Lower lobe of right lung (tissue), 2 donors: ENCODE measurements at regions not wholly inside any gene's neighbourhood (a gene's known extent, or its start where the extent isn't known, plus 50 kb on each side); places are given as distances from the start of the nearest gene placed in this dataset.

Source experiments
- ATAC-seq, 2 donors: fragments of 200-7000 bp; cut with Tn5 transposase; one replicate each; pipeline ENCODE4 v1.9.1; 2020 to 2022; ENCODE audit warnings: mild to moderate bottlenecking in 2 of 2, moderate library complexity in 2 of 2
- DNase-seq: peaks from one replicate; pipeline ENCODE4 v3.0.0-alpha.2; 2020
- H3K27ac ChIP-seq: fragments of 200-600 bp; one replicate; pipeline ENCODE4 v1.8.0; 2022
- H3K27me3 ChIP-seq: fragments of 200-600 bp; one replicate; pipeline ENCODE4 v1.8.0; 2022; ENCODE audit warnings: low read depth
- H3K36me3 ChIP-seq: fragments of 200-600 bp; one replicate; pipeline ENCODE4 v1.8.0; 2022; ENCODE audit warnings: mild to moderate bottlenecking
- H3K4me1 ChIP-seq: fragments of 200-600 bp; one replicate; pipeline ENCODE4 v1.8.0; 2022
- H3K4me3 ChIP-seq: fragments of 200-600 bp; one replicate; pipeline ENCODE4 v1.8.0; 2022; ENCODE audit warnings: mild to moderate bottlenecking
- H3K9me3 ChIP-seq: fragments of 200-600 bp; one replicate; pipeline ENCODE4 v1.8.0; 2022
- CTCF ChIP-seq: fragments of 200-600 bp; IDR thresholded peaks from one replicate; pipeline ENCODE4 v1.8.0; 2022; ENCODE audit warnings: antibody characterized with exemption, mild to moderate bottlenecking
- intact Hi-C: fragments of 100-400 bp; cut with DNase I; formaldehyde crosslinking; loops from one replicate; pipeline ENCODE4 v1.11.0; 2022
- donor health status: DM: no; HTN: yes; CAD: no; lungs with severe emphysema.

- no peaks in the 10 kb centered on the region for H3K36me3 ChIP-seq
- H3K9me3 ChIP-seq, result no peaks in the 10 kb centered on the region
- intact Hi-C loops, result no loop called here
- H3K4me3 ChIP-seq, result no peak overlapping the region
- no peaks in the 10 kb centered on the region for H3K27me3 ChIP-seq
- H3K27ac ChIP-seq, result no peak overlapping the region
- ATAC-seq (no peak), DNase-seq (no peak)
- no peak for TF ChIP-seq CTCF
- H3K4me1 ChIP-seq, result no peaks in the 10 kb centered on the region
Observed at GRCh38 chr16:9527976-9528375, 436.5 kb downstream of the HAPSTR1 start.

- ATAC-seq (peak in 1 of 2 donors; percentile 80), DNase-seq (no peak)
- Histone ChIP-seq H3K9me3 (no peaks in the 10 kb centered on the region), H3K4me3 (no peak overlapping the region), H3K36me3 (no peaks in the 10 kb centered on the region), H3K27me3 (no peaks in the 10 kb centered on the region), H3K27ac (no peak overlapping the region), H3K4me1 (no peaks in the 10 kb centered on the region)
- TF ChIP-seq CTCF, result no peak
- intact Hi-C loops, result no loop called here
Observed at GRCh38 chr16:9528511-9529079, 437.2 kb downstream of the HAPSTR1 start.

- ATAC-seq (no peak), DNase-seq (no peak)
- Histone ChIP-seq H3K4me3 (no peak overlapping the region), H3K36me3 (no peaks in the 10 kb centered on the region), H3K27me3 (no peaks in the 10 kb centered on the region), H3K9me3 (no peaks in the 10 kb centered on the region), H3K4me1 (no peaks in the 10 kb centered on the region), H3K27ac (no peak overlapping the region)
- TF ChIP-seq CTCF, result no peak
- intact Hi-C loops, result no loop called here
Observed at GRCh38 chr16:9533042-9533441, 441.6 kb downstream of the HAPSTR1 start.

- Histone ChIP-seq H3K27me3 (no peaks in the 10 kb centered on the region), H3K4me3 (no peak overlapping the region), H3K36me3 (no peaks in the 10 kb centered on the region), H3K27ac (no peak overlapping the region), H3K9me3 (no peaks in the 10 kb centered on the region), H3K4me1 (no peaks in the 10 kb centered on the region)
- DNase-seq (no peak), ATAC-seq (no peak)
- no peak for TF ChIP-seq CTCF
- intact Hi-C loops, result no loop called here
Observed at GRCh38 chr16:9534759-9535158, 443.3 kb downstream of the HAPSTR1 start.

GRCh38 chr16:9536905-9537304, 445.5 kb downstream of the HAPSTR1 start:
- TF ChIP-seq CTCF, result no peak
- no peaks in the 10 kb centered on the region for H3K9me3 ChIP-seq
- H3K4me1 ChIP-seq, result no peaks in the 10 kb centered on the region
- DNase-seq, result no peak
- no peaks in the 10 kb centered on the region for H3K36me3 ChIP-seq
- no peak overlapping the region for H3K4me3 ChIP-seq
- no peak for ATAC-seq
- H3K27ac ChIP-seq, result no peak overlapping the region
- intact Hi-C loops, result no loop called here
- H3K27me3 ChIP-seq, result no peaks in the 10 kb centered on the region

GRCh38 chr16:9539346-9539745, 447.9 kb downstream of the HAPSTR1 start:
- no peaks in the 10 kb centered on the region for H3K27me3 ChIP-seq

More at GRCh38 chr16:9539346-9539745, 447.9 kb downstream of the HAPSTR1 start:
- intact Hi-C loops, result no loop called here
- Histone ChIP-seq H3K4me1 (no peaks in the 10 kb centered on the region), H3K4me3 (no peak overlapping the region), H3K9me3 (no peaks in the 10 kb centered on the region), H3K36me3 (no peaks in the 10 kb centered on the region), H3K27ac (no peak overlapping the region)
- ATAC-seq (no peak), DNase-seq (no peak)
- no peak for TF ChIP-seq CTCF
